Skeletal muscle cell (primary cell): ENCODE measurements at regions not wholly inside any gene's neighbourhood (a gene's known extent, or its start where the extent isn't known, plus 50 kb on each side); places are given as distances from the start of the nearest gene placed in this dataset.

Experiments
- DNase-seq: peaks from one replicate; pipeline ENCODE4 v3.0.0-alpha.2; 2010; ENCODE audit warnings: low read depth
- H3K4me3 ChIP-seq: 2 replicates; pipeline ENCODE4 v1.5.1; 2011; ENCODE audit warnings: low read depth, mild to moderate bottlenecking, control low read depth, low read length, moderate library complexity

GRCh38 chr13:47170971-47171370, 274.1 kb upstream of the HTR2A start:
- peak; percentile 20 for DNase-seq

GRCh38 chr13:47168618-47169017, 271.8 kb upstream of the HTR2A start:
- H3K4me3 ChIP-seq: no peak overlapping the region

More at GRCh38 chr13:47170971-47171370, 274.1 kb upstream of the HTR2A start:
- no peak overlapping the region for H3K4me3 ChIP-seq

GRCh38 chr13:47168066-47168465, 271.2 kb upstream of the HTR2A start:
- H3K4me3 ChIP-seq: no peak overlapping the region
- DNase-seq: peak; percentile 45

More at GRCh38 chr13:47168618-47169017, 271.8 kb upstream of the HTR2A start:
- DNase-seq: no peak

DNA sequence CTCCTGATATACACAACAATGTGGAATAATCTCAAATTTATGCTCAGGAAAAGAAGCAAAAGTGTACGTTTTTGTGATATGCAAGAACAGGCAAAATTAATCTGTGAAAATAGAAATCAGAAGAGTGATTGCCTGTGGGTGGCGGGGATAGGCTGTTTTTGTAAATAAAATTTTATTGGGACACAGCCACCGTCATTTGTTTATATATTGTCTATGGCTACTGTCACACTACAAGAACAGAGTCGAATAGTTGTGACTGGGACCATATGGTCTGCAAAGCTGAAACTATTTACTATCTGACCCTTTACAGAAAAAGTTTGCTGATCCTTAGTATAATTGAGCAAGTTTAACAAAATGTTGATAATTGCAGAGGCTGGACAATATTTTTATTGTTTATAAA, 269.5 kb upstream of the HTR2A start:
- no peak overlapping the region for H3K4me3 ChIP-seq
- DNase-seq: no peak

- H3K4me3 ChIP-seq: no peak overlapping the region
- no peak for DNase-seq
Observed at GRCh38 chr13:47159853-47160550, 263.1 kb upstream of the HTR2A start.

DNA sequence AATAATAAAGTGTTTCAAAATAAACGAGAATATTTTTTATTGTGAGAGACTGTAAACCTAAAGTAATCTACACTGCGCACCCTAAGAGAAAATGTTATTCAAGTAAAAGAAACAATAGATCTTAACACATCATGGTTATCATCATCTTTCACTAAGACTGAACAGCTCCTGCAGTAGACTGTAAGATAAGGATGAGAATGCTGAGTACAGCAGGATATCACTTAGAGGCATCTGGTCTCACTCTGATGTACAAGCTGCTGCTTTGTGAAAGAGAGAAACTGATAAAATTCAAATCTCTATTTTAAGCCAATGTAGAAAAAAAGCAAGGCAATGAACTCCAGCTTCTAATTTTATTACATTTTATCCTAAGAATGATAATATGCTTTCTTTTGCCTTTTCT, 261.7 kb upstream of the HTR2A start:
- DNase-seq: no peak
- H3K4me3 ChIP-seq: no peak overlapping the region

DNA sequence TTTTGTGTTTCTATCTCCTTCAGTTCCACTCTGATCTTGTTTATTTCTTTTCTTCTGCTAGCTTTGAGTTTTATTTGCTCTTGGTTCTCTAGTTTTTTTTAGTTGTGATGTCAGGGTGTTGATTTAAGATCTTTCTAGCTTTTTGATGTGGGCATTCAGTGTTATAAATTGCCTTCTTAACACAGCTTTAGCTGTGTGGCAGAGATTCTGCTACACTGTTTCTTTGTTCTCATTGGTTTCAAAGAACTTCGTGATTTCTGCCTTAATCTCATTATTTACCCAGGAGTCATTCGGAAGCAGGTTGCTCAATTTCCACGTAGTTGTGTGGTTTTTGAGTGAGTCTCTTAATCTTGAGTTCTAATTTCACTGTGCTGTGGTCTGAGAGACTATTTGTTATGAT, 251.7 kb upstream of the HTR2A start:
- no peak overlapping the region for H3K4me3 ChIP-seq
- DNase-seq: no peak

GRCh38 chr13:47147812-47148119, 250.9 kb upstream of the HTR2A start:
- no peak for DNase-seq
- no peak overlapping the region for H3K4me3 ChIP-seq

DNA sequence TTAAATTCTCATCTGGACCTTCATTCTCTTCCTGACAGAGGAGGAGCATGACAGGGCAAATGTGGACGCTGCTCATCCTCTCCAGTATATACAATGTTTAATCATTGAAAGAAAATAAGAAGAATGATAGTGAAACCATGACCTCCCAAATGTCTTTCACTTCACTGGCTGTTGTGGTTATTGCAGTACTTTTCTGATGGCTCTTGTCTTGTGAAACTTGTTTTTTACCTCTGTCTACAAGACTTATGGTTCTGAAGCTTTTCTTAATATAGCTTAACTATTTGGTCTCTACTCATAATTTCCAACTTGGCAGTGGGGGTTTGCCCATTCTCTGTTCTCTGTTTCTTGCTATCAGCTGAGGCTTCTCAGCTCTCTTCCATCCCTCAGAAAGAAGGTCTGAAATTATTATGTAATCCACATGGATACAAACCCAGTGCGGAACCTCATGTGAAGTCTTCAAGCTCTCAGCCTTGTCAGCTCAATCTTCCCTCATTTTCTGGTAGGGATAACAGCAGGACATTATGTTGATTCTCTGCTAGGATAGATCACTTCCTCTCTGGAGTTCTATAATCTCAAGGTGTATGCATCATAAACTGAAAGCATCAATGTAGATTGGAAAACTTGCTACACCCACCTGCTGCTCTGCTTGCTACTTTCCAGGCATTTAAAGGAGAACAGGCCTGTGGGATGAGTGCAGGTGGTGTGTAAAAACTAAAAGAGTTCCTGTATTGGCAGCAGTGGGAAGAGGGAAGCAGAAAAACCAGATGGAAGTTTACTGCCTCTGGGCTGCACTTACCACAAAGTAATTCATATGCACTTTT, 250.3 kb upstream of the HTR2A start:
- no peak for DNase-seq
- no peak overlapping the region for H3K4me3 ChIP-seq

DNA sequence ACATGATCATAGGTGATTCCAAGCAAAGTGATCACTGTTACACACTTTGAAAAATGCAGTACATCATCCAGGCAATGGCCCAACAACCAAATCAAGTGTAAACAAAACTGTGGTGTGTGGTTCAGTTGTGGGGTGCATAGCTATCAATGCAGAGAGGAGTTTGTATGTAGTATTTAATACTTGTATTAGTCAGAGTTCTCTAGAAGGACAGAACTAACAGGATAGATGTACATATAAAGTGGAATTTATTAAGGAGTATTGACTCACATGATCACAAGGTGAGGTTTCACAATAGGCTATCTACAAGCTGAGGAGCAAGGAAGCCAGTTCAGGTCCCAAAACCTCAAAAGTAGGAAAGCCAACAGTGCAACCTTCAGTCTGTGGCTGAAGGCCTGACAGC, 249.3 kb upstream of the HTR2A start:
- no peak overlapping the region for H3K4me3 ChIP-seq
- peak; percentile 47 for DNase-seq

DNA sequence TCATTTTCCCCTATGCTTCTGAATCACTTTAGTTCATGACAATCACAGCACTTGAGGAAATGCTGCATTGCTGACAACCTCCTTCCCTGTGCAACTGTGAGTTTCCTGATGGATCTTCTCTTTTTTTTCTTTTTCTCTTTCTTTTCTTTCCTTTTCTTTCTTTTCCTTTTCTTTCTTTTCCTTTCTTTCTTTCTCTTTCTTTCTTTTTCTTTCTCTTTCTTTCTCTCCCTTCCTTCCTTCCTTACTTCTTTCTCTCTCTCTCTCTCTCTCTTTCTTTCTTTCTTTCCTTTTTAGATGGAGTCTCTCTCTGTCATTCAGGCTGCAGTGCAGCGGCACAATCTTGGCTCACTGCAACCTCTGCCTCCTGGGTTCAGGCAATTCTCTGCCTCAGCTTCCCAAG, 247.9 kb upstream of the HTR2A start:
- DNase-seq: no peak
- no peak overlapping the region for H3K4me3 ChIP-seq

DNA sequence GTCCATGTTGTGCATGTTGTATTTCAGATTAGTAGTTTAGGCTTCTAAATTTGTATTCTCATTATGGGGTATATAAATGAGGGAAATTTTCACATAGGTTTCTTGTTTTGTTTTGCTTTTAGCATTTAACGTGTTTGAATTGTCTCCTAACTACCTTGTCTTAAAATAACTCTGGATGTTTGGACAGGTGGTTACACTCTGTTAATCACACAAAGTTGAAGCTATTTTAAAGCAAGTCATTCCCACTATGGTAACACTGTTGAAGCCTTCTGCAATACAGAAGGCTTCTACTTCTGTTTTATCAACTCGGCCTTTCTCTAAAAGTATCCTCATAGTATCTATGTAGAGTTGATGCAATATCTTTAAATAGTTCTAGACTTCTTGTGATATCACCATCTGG, 245.3 kb upstream of the HTR2A start:
- DNase-seq: no peak
- no peak overlapping the region for H3K4me3 ChIP-seq

- no peak overlapping the region for H3K4me3 ChIP-seq
- no peak for DNase-seq
Observed at GRCh38 chr13:47139519-47139918, 242.7 kb upstream of the HTR2A start.

- no peak for DNase-seq
- H3K4me3 ChIP-seq: no peak overlapping the region
Observed at GRCh38 chr13:47136504-47136941, 239.7 kb upstream of the HTR2A start.

DNA sequence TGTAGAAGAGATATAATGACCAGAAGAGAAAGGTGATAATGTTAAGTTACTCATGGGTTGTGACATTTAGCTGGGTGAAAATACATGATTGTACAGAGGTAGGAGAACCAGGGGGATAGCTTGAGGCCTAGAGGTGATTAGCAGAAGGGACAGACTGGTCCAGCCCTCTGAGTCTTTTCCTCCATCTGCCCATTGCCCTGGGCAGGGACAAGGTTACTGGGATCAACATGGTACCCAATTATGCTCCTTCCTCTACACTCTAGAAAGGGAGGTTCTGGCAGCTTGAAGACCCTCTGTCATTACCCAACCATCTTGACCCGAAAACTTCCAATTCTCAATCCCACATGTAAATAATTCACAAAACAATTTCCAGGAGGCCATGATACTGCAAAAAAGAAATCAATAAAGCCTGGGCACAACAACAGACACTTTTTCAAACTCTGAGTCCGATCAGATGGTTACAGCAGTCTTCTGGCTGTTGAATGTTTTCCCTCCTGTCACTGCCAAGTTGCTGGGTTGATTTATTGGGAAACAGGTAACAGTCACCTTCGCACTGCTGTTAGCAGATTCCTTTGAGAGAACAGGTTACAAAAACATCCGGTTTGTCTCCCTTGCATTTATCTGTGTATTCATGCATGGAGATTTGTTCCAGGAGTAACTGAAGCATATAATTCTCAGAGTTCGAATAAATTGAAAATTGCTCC, 239.1 kb upstream of the HTR2A start:
- H3K4me3 ChIP-seq: no peak overlapping the region
- DNase-seq: no peak

DNA sequence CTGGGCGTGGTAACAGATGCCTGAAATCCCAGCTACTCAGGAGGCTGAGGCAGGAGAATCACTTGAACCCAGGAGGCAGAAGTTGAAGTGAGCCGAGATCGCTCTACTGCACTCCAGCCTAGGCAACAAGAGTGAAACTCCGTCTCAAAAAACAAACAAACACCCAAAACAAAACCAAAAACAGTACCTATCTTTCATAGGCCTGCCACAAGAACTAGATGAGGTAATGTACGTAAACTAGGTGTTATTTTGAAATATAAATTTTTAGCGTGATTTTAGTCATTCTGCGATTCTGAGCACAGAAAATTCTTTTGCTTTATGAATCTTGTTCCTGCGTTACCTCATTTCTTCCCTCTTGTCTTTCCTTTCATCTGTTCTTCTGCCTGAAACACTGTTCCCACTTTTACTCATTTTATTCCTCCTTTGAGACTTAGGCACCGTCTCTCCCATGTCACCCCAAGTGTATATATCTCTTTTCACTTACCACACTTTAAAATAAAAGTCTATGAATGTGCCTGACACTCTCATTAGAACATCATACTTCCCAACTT, 238.2 kb upstream of the HTR2A start:
- DNase-seq: no peak

GRCh38 chr13:47133011-47133445, 236.2 kb upstream of the HTR2A start:
- no peak overlapping the region for H3K4me3 ChIP-seq
- DNase-seq: no peak

More for the DNA sequence above, 238.2 kb upstream of the HTR2A start:
- H3K4me3 ChIP-seq: no peak overlapping the region

DNA sequence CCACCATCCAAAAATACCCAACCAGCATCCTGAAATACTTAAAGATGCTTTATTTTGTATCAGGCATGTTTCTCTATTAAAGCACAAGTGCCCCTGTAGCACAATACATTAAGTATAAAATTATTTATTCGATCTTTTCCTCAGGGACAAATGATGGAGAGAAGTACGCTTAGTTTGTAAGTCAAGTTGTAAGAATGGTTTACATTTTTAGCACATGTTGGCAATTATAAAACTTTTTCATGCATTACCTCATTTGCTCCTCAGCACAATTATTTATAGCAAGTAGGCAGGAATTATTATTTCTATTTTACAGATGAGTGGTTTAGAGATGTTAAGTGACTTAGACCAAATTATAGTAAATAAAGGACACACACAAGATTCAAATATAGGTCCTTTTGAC, 232.6 kb upstream of the HTR2A start:
- no peak for DNase-seq
- no peak overlapping the region for H3K4me3 ChIP-seq

GRCh38 chr13:47126432-47126831, 229.6 kb upstream of the HTR2A start:
- H3K4me3 ChIP-seq: no peak overlapping the region
- DNase-seq: peak; percentile 30

- H3K4me3 ChIP-seq: no peak overlapping the region
- DNase-seq: no peak
Observed at GRCh38 chr13:47121092-47121763, 224.4 kb upstream of the HTR2A start.
